Astrocyte of the cerebellum (primary cell): ENCODE measurements at regions not wholly inside any gene's neighbourhood (a gene's known extent, or its start where the extent isn't known, plus 50 kb on each side); places are given as distances from the start of the nearest gene placed in this dataset.
A peak's percentile ranks its signal among the peaks of the same experiment; 100 is the strongest.

Experiments used
- DNase-seq: peaks from one replicate; pipeline ENCODE4 v3.0.0-alpha.2; 2011; ENCODE audit warnings: low read depth
- H3K4me3 ChIP-seq: 2 replicates; pipeline ENCODE4 v1.5.1; 2011; ENCODE audit warnings: mild to moderate bottlenecking, low read depth, low read length, moderate library complexity
- CTCF ChIP-seq: IDR thresholded peaks from 2 replicates; pipeline ENCODE4 v1.5.1; 2012; ENCODE audit warnings: low read length, low read depth, moderate library complexity, mild to moderate bottlenecking; ENCODE audit errors: missing control alignments
- in situ Hi-C: cut with HindIII; loops from 2 replicates; pipeline ENCODE4 v1.10.0; 2017; ENCODE audit warnings: low sequenced_read_pairs

- peak; percentile 27 for TF ChIP-seq CTCF
- no peak overlapping the region for H3K4me3 ChIP-seq
- in situ Hi-C loops = no loop called here
- DNase-seq = no peak
Observed at GRCh38 chr12:42792265-42792664, 202.7 kb upstream of the PRICKLE1 start.

- in situ Hi-C loops = no loop called here
- H3K4me3 ChIP-seq = no peak overlapping the region
- no peak for TF ChIP-seq CTCF
- no peak for DNase-seq
Observed at GRCh38 chr12:42791399-42791798, 201.9 kb upstream of the PRICKLE1 start.

- no peak for TF ChIP-seq CTCF
- peak; percentile 76 for DNase-seq
- H3K4me3 ChIP-seq = no peak overlapping the region
- in situ Hi-C loops = no loop called here
Observed at GRCh38 chr12:42790761-42791151, 201.2 kb upstream of the PRICKLE1 start.

- DNase-seq = no peak
- no peak overlapping the region for H3K4me3 ChIP-seq
- no peak for TF ChIP-seq CTCF
- in situ Hi-C loops = no loop called here
Observed at GRCh38 chr12:42789808-42790760, 200.5 kb upstream of the PRICKLE1 start.

- in situ Hi-C loops = no loop called here
- H3K4me3 ChIP-seq = no peak overlapping the region
- DNase-seq = no peak
- no peak for TF ChIP-seq CTCF
Observed at GRCh38 chr12:42786400-42787148, 197.0 kb upstream of the PRICKLE1 start.

GRCh38 chr12:42785944-42786343 is 196.4 kb upstream of the PRICKLE1 start:
- in situ Hi-C loops = no loop called here
- DNase-seq = no peak
- TF ChIP-seq CTCF = no peak

More at GRCh38 chr12:42785944-42786343, 196.4 kb upstream of the PRICKLE1 start:
- no peak overlapping the region for H3K4me3 ChIP-seq
